HG03095 (cell line): ENCODE measurements at regions not wholly inside any gene's neighbourhood (a gene's known extent, or its start where the extent isn't known, plus 50 kb on each side); places are given as distances from the start of the nearest gene placed in this dataset.

Source experiments
- ATAC-seq: cut with Tn5 transposase; IDR thresholded peaks from one replicate; pipeline ENCODE4 v1.9.1; 2021; ENCODE audit warnings: moderate library complexity; ENCODE audit not compliant: unreplicated experiment

GRCh38 chr11:130582176-130582575, 133.7 kb downstream of the ADAMTS15 start:
- ATAC-seq, result no peak

- no peak for ATAC-seq
Observed at GRCh38 chr11:130582981-130583380, 134.5 kb downstream of the ADAMTS15 start.

- ATAC-seq, result no peak
Observed at GRCh38 chr11:130583801-130584211, 135.4 kb downstream of the ADAMTS15 start.

- no peak for ATAC-seq
Observed at GRCh38 chr11:130585545-130585944, 137.1 kb downstream of the ADAMTS15 start.

- no peak for ATAC-seq
Observed at GRCh38 chr11:130587658-130588057, 139.2 kb downstream of the ADAMTS15 start.

- ATAC-seq, result no peak
Observed at GRCh38 chr11:130588471-130588870, 140.0 kb downstream of the ADAMTS15 start.

- no peak for ATAC-seq
Observed at GRCh38 chr11:130592056-130592455, 143.6 kb downstream of the ADAMTS15 start.

- no peak for ATAC-seq
Observed at GRCh38 chr11:130593064-130593463, 144.6 kb downstream of the ADAMTS15 start.

GRCh38 chr11:130598433-130598832, 150.0 kb downstream of the ADAMTS15 start:
- no peak for ATAC-seq

GRCh38 chr11:130599073-130599654, 150.7 kb downstream of the ADAMTS15 start:
- no peak for ATAC-seq

- no peak for ATAC-seq
Observed at GRCh38 chr11:130600139-130600538, 151.7 kb downstream of the ADAMTS15 start.

GRCh38 chr11:130600616-130601015, 152.2 kb downstream of the ADAMTS15 start:
- no peak for ATAC-seq

GRCh38 chr11:130601141-130601540, 152.7 kb downstream of the ADAMTS15 start:
- ATAC-seq, result no peak

- no peak for ATAC-seq
Observed at GRCh38 chr11:130601764-130602460, 153.5 kb downstream of the ADAMTS15 start.

GRCh38 chr11:130602641-130603334, 154.3 kb downstream of the ADAMTS15 start:
- no peak for ATAC-seq

GRCh38 chr11:130603335-130603906, 155.0 kb downstream of the ADAMTS15 start:
- no peak for ATAC-seq

GRCh38 chr11:130604606-130605005, 156.2 kb downstream of the ADAMTS15 start:
- no peak for ATAC-seq

GRCh38 chr11:130606178-130606577, 157.7 kb downstream of the ADAMTS15 start:
- no peak for ATAC-seq

GRCh38 chr11:130606781-130607511, 158.5 kb downstream of the ADAMTS15 start:
- ATAC-seq, result no peak

GRCh38 chr11:130608287-130608686, 159.8 kb downstream of the ADAMTS15 start:
- no peak for ATAC-seq
